ENCODE measurements at regions not wholly inside any gene's neighbourhood (a gene's known extent, or its start where the extent isn't known, plus 50 kb on each side); places are given as distances from the start of the nearest gene placed in this dataset.
"Not testable (repeated sequence)": the region's sequence is repeated elsewhere in the genome, so short reads cannot be mapped to it uniquely, and the experiment has no call there.

- not testable (repeated sequence) for DNase-seq
These were observed 87.3 kb upstream of the KITLG start for GRCh38 chr12:88667615-88668014.

DNA sequence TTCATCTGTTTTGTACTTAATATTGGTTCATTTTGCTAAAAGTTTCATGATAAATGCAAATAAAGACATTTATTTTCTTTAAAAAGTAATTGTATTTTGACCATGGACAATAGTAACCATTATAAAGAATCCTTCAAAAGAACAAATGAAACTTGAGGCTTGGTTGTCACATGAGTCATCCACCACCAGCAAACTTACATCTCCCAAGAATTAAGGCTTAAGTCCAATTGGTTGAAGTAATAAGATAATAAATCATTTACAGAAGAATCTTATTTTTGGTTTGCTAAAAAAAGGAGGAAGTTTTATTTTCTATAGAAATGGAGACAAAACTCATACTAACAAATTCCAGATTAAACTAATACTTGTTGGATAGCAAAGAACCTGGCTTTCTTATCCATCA, 84.8 kb upstream of the KITLG start:
- DNase-seq: no peak

- no peak for DNase-seq
These were observed 82.7 kb upstream of the KITLG start for GRCh38 chr12:88662961-88663360.

DNA sequence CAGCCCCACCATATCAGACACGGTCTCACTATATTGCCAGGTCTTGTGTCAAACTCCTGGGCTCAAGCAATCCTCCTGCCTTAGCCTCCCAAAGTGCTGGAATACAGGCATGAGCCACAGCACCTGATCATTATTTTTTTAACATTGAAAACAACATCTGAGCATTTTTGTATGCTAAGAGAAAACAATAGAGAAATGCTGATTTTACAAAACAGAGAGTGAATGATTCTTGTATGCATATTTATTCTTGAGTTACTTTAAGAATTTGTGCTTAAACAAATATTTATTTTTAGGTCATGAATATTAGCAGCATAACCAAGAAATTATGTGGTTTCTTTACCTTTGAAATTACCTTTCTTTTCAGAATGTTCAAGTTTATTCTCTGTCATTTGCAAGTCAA, 81.8 kb upstream of the KITLG start:
- no peak for DNase-seq

GRCh38 chr12:88658009-88658408, 77.7 kb upstream of the KITLG start:
- DNase-seq: no peak

GRCh38 chr12:88650715-88651114, 70.4 kb upstream of the KITLG start:
- DNase-seq: no peak

DNA sequence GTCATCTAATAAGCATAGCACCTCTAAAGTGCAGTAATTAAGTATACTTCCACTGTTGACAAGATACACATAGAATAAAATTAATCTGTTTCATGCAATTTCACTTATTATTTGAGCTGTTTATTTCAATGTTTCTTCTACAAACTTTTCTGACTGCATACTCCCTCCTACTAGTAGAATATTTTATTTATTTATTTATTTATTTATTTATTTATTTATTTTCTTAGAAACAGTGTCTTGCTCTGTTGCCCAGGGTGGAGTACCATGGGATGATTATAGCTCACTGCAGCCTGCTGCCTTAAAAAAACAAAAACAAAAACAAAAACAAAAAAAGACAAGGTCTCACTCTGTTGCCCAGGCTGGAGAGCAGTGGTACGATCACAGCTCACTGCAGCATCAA, 68.4 kb upstream of the KITLG start:
- no peak for DNase-seq

DNA sequence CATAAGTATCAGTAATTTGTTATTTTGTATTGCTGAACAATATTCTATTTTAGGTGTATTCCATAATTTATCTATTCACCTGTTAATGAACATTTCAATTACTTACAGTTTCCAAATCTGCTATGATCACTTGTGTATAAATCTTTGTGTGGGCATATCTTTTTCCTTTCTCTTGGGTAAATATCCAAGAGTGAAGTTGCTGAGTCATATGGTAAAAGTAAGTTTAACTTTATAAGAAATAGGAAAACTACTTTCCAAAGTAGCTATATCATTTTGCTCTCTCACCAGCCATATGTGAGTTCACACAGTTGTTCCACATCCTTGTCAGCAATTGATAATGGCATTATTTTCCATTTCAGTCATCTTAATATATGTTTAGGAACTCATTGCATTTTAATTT, 66.6 kb upstream of the KITLG start:
- no peak for DNase-seq

- no peak for DNase-seq
These were observed 65.5 kb upstream of the KITLG start for GRCh38 chr12:88645816-88646215.

DNA sequence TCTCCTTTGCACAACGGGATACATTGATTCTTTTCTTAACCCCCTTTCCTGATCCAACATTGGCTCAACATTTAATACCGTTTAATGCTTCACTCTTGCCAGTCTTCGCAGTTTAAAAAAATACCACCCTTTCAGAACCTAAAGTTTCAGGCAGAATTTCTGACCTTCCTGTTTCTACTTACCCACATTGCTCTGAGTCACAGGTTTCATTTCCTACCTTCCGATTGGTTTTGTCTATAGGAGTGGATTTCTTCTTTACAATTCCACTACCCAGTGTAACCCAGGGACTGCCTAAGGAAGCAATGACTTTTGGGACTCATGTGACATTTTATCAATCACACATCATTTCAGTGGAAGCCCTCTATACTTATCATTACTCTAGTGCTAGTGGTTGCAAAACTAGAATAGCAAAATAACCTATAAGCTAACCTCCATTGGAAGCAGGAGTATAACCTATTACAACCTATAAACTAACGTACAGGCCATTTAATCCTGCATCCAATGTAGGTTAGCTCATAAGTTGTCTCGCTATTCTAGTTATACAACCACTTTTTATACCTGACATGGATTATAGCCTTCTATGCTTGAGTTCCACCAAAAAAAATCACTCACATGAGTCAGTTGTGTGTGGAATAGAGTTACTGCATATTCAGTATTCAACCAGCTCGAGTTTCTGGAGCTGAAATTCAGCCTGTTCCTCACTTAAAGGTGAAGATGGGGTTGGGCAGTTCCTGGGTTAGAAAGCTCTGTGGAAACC, 64.9 kb upstream of the KITLG start:
- DNase-seq: no peak

DNA sequence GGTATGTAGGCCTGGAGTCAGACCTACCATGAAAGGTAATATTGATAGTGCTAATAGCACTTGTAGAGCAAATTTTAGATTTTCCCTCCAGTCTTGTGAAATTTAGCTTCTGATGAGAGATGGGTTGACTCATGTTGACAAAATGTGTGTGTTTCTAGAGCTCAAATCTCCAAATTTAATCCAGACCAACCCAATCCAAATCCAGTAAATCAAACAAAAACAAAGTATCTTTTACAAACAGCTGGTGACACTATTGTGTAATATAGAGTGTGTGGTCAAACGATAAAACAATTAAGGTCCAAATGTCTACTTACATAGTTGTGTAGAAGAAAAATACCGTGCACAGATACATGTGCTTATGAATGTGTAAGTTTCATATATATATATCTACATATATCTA, 63.4 kb upstream of the KITLG start:
- DNase-seq: no peak

GRCh38 chr12:88642675-88643431, 62.6 kb upstream of the KITLG start:
- no peak for DNase-seq

- DNase-seq: no peak
These were observed 58.9 kb upstream of the KITLG start for GRCh38 chr12:88638966-88639760.

DNA sequence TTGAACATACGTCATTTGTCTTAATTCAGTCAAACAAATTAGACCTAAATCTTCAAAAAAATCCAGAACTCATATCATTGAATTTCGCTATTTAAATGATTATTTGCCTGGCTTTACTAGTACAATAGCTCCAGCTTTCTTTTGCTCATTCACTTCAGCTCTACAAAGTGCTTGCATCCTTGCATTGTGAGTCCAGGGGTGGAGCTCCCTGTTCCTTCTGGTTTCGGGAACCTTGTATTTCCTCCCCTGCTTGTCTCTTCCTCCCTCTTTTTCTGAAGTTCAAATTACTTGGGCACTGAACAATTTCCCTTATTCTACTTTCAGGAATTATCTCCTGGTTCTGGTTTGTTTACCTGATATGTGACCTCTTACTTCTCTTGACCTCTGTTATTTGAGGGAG, 58.1 kb upstream of the KITLG start:
- DNase-seq: no peak

DNA sequence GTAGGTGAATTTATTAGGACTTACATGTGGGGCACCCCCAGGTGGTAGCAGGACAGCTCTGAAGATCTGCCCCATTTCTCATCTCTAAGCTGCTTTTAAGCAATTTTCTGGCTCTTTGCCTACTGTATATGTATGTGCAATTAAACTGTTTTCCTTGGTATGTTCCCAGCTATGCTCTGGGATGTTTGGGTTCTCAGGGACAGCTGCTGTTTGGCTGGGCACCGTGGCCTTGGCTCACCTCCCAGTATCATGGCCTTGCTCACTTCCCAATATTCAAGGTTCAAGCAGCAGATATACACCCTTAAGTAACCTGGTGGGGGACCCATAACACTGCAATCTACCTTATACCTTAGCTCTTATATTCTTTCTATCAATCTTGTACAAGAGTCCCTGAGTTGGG, 53.7 kb upstream of the KITLG start:
- DNase-seq: no peak

GRCh38 chr12:88633312-88633711, 53.0 kb upstream of the KITLG start:
- DNase-seq: no peak

DNA sequence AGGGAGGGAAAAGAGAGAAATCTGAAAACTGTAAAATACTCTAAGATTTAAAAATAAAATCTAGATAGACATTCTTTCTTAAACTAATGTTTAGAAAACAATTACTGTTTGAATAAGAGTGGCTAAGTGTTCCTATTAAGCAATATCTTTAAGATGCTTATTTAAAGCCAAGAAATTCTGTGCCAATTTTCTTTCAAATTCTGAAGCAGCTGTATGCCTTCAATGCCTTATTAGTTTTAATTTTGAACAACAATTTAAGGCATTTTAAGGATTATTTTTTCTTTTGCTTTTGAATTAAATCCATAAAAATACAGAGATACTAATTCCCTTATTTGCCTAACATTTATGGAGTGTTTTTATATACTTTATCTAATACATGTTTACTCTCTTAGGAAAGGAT, 50.3 kb upstream of the KITLG start:
- DNase-seq: no peak

Measured in SHP77 treated with DMSO at 0.1 percent for 48 hours (cell line).